Right hindlimb (tissue), 1 donor: ENCODE measurements at regions not wholly inside any gene's neighbourhood (a gene's known extent, or its start where the extent isn't known, plus 50 kb on each side); places are given as distances from the start of the nearest gene placed in this dataset.
A peak's percentile ranks its signal among the peaks of the same experiment; 100 is the strongest.

Experiments
- DNase-seq: peaks from one replicate; pipeline ENCODE4 v3.0.0-alpha.2; 2018

- no peak for DNase-seq
Observed at GRCh38 chr6:139569566-139569965, 195.1 kb upstream of the CITED2 start.

- DNase-seq = no peak
Observed at GRCh38 chr6:139568956-139569538, 194.6 kb upstream of the CITED2 start.

- no peak for DNase-seq
Observed at GRCh38 chr6:139568151-139568955, 193.9 kb upstream of the CITED2 start.

GRCh38 chr6:139567095-139567494 lies 192.6 kb upstream of the CITED2 start:
- no peak for DNase-seq

GRCh38 chr6:139565591-139565990 lies 191.1 kb upstream of the CITED2 start:
- no peak for DNase-seq

- DNase-seq = no peak
Observed at GRCh38 chr6:139557547-139557946, 183.1 kb upstream of the CITED2 start.

GRCh38 chr6:139556532-139556931 lies 182.1 kb upstream of the CITED2 start:
- DNase-seq = no peak

- DNase-seq = no peak
Observed at GRCh38 chr6:139553916-139554315, 179.5 kb upstream of the CITED2 start.

- no peak for DNase-seq
Observed at GRCh38 chr6:139551376-139551775, 176.9 kb upstream of the CITED2 start.

- no peak for DNase-seq
Observed at GRCh38 chr6:139550361-139550760, 175.9 kb upstream of the CITED2 start.

- DNase-seq = no peak
Observed at GRCh38 chr6:139549561-139550070, 175.2 kb upstream of the CITED2 start.

GRCh38 chr6:139547804-139548203 lies 173.4 kb upstream of the CITED2 start:
- DNase-seq = no peak

- DNase-seq = no peak
Observed at GRCh38 chr6:139547122-139547776, 172.8 kb upstream of the CITED2 start.

- DNase-seq = no peak
Observed at GRCh38 chr6:139546106-139546472, 171.6 kb upstream of the CITED2 start.

GRCh38 chr6:139545206-139546105 lies 171.0 kb upstream of the CITED2 start:
- DNase-seq = no peak

GRCh38 chr6:139544701-139545057 lies 170.2 kb upstream of the CITED2 start:
- DNase-seq = no peak

- DNase-seq = no peak
Observed at GRCh38 chr6:139542351-139542750, 167.9 kb upstream of the CITED2 start.

GRCh38 chr6:139540894-139541293 lies 166.4 kb upstream of the CITED2 start:
- DNase-seq = no peak

GRCh38 chr6:139540276-139540675 lies 165.8 kb upstream of the CITED2 start:
- no peak for DNase-seq

GRCh38 chr6:139539852-139540251 lies 165.4 kb upstream of the CITED2 start:
- DNase-seq = peak; percentile 41

GRCh38 chr6:139538366-139538765 lies 163.9 kb upstream of the CITED2 start:
- DNase-seq = no peak

- no peak for DNase-seq
Observed at GRCh38 chr6:139536751-139537617, 162.5 kb upstream of the CITED2 start.
